ENCODE measurements at regions not wholly inside any gene's neighbourhood (a gene's known extent, or its start where the extent isn't known, plus 50 kb on each side); places are given as distances from the start of the nearest gene placed in this dataset.

DNA sequence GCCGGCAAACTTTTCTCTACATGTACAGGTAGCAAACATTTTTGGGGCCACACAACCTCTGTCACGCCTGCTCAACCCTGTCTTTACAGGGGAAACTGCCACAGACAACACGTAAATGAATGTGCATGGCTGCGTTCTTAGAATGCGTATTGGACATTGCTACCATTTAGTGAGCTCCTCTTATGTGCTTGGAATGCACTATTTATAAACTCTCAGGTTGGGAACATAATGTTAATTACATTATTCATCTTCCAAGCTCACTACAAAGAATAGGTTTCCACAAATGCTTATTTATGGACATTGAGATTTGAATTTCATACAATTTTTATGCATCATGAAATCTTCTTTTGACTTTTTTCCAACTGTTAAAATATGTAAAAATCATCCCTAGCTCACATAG is 92.0 kb upstream of the RPS6KA2 start:
- Histone ChIP-seq H3K79me2 (ENCODE audit: insufficient read depth) (no peaks in the 10 kb centered on the region), H3K27me3 (replicated peaks; ENCODE audit: insufficient read depth) (peaks cover 17% of the 10 kb centered on the region; the same call in 1 of the 2 replicates), H4K20me1 (ENCODE audit: insufficient read depth) (no peaks in the 10 kb centered on the region), H3K4me2 (ENCODE audit: unreplicated experiment) (no peak overlapping the region), H3K4me3 (no peak overlapping the region), H3K9me2 (ENCODE audit: insufficient read depth) (no peaks in the 10 kb centered on the region), H3K27ac (no peak overlapping the region), H3F3A (ENCODE audit: insufficient read depth) (no peaks in the 10 kb centered on the region), H3K36me3 (ENCODE audit: low read depth) (no peaks in the 10 kb centered on the region), H2AFZ (no peak overlapping the region), H3K9me3 (ENCODE audit: low read depth) (no peaks in the 10 kb centered on the region), H3K4me1 (ENCODE audit: insufficient read depth) (no peaks in the 10 kb centered on the region), H3K9ac (no peak overlapping the region)
- no peak for DNase-seq
- in situ Hi-C loops (cut with MboI) = no loop called here
- WGBS, 2 experiments (ENCODE audit: low coverage in 1 of 2, low lambda C conversion rate in 2 of 2, missing lambda C conversion rate in 2 of 2) = 82 to 83% methylated on average over 5 of the region's 5 CpGs
- TF ChIP-seq EZH2 (IDR thresholded peaks at IDR 0.05; ENCODE audit: insufficient read depth, poor library complexity, severe bottlenecking) (no peak), EZH2phosphoT487 (IDR thresholded peaks at IDR 0.05; ENCODE audit: insufficient read depth, low read depth) (no peak)

DNA sequence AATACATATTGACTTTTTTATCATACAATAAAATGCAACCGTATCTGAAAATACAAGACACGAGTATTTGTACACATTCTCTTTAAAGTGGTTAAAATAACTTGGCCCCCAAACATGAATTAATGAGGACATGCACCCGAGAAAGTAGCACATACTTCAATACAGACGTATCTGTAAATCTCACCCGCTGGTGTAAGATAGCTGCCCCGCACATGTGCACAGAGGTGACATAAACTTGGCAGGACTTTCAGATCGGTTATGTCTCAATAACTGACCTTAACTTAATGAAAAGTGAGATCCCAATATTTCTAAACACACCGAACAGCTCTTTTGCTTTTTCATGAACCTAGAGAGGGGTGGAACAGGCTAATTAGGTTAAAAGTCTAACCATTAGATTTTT is 91.5 kb upstream of the RPS6KA2 start:
- no peak overlapping the region for H3K4me2 ChIP-seq (ENCODE audit: unreplicated experiment)
- 59 to 62% methylated on average over 8 of the region's 8 CpGs for WGBS, 2 experiments (ENCODE audit: low coverage in 1 of 2, low lambda C conversion rate in 2 of 2, missing lambda C conversion rate in 2 of 2)
- no peaks in the 10 kb centered on the region for H3K36me3 ChIP-seq (ENCODE audit: low read depth)
- H3K9ac ChIP-seq = no peak overlapping the region
- H3K4me1 ChIP-seq (ENCODE audit: insufficient read depth) = no peaks in the 10 kb centered on the region
- no peaks in the 10 kb centered on the region for H3K79me2 ChIP-seq (ENCODE audit: insufficient read depth)
- H3K27me3 ChIP-seq (replicated peaks; ENCODE audit: insufficient read depth) = peaks cover 17% of the 10 kb centered on the region; the same call in 1 of the 2 replicates
- H3K4me3 ChIP-seq = no peak overlapping the region
- H3K9me3 ChIP-seq (ENCODE audit: low read depth) = no peaks in the 10 kb centered on the region
- in situ Hi-C loops (cut with MboI) = no loop called here
- H3K9me2 ChIP-seq (ENCODE audit: insufficient read depth) = no peaks in the 10 kb centered on the region
- H2AFZ ChIP-seq = no peak overlapping the region
- H3K27ac ChIP-seq = no peak overlapping the region
- TF ChIP-seq EZH2 (IDR thresholded peaks at IDR 0.05; ENCODE audit: insufficient read depth, poor library complexity, severe bottlenecking) = no peak
- no peak for TF ChIP-seq EZH2phosphoT487 (IDR thresholded peaks at IDR 0.05; ENCODE audit: insufficient read depth, low read depth)
- no peak for DNase-seq
- H3F3A ChIP-seq (ENCODE audit: insufficient read depth) = no peaks in the 10 kb centered on the region
- H4K20me1 ChIP-seq (ENCODE audit: insufficient read depth) = no peaks in the 10 kb centered on the region

DNA sequence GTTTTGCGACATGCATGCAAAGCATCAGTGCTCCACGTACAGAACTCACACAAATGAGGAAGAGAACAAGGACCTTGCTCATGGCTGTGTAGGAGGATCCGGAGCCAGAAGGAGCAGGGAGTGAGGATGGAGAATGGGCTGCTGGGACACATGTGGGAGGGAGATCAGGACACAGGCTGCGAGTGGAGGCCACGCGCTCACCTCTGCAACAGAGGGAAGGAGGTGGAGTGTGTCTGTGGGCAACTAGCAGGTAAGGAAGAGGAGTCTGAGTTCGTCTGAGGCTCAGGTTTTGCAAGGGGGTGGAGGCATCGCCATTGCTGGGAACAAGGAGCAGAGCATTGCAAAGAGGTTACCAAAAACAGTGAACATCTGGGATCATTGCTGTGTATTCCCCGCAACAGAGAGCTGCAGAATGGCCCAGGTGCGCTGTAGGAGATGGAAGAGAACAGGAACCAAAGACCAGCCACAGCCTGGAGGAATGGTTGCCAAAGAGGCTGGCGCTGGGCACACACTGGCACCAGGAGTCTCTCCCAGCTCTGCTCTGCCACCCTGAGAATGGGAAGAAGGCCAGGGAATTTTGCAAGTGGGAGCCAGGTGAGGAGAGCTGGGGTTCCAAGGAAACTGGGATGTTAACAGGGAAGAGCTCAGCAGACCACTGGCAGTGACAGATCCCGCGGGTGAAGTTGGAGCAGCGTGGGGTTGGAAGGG is 90.0 kb upstream of the RPS6KA2 start:
- peaks cover 17% of the 10 kb centered on the region; the same call in 1 of the 2 replicates for H3K27me3 ChIP-seq (replicated peaks; ENCODE audit: insufficient read depth)
- no peaks in the 10 kb centered on the region for H3K4me1 ChIP-seq (ENCODE audit: insufficient read depth)
- in situ Hi-C loops (cut with MboI) = no loop called here
- 66 to 69% methylated on average over 14 of the region's 14 CpGs for WGBS, 2 experiments (ENCODE audit: low coverage in 1 of 2, low lambda C conversion rate in 2 of 2, missing lambda C conversion rate in 2 of 2)
- no peaks in the 10 kb centered on the region for H3K9me2 ChIP-seq (ENCODE audit: insufficient read depth)
- no peak overlapping the region for H3K4me2 ChIP-seq (ENCODE audit: unreplicated experiment)
- no peak overlapping the region for H3K27ac ChIP-seq
- H4K20me1 ChIP-seq (ENCODE audit: insufficient read depth) = no peaks in the 10 kb centered on the region
- no peak overlapping the region for H3K9ac ChIP-seq
- H3K36me3 ChIP-seq (ENCODE audit: low read depth) = no peaks in the 10 kb centered on the region
- TF ChIP-seq EZH2 (IDR thresholded peaks at IDR 0.05; ENCODE audit: insufficient read depth, poor library complexity, severe bottlenecking) (no peak), EZH2phosphoT487 (IDR thresholded peaks at IDR 0.05; ENCODE audit: insufficient read depth, low read depth) (no peak)
- no peaks in the 10 kb centered on the region for H3K79me2 ChIP-seq (ENCODE audit: insufficient read depth)
- H3K9me3 ChIP-seq (ENCODE audit: low read depth) = no peaks in the 10 kb centered on the region
- no peak overlapping the region for H2AFZ ChIP-seq
- H3K4me3 ChIP-seq = no peak overlapping the region
- H3F3A ChIP-seq (ENCODE audit: insufficient read depth) = no peaks in the 10 kb centered on the region
- no peak for DNase-seq

DNA sequence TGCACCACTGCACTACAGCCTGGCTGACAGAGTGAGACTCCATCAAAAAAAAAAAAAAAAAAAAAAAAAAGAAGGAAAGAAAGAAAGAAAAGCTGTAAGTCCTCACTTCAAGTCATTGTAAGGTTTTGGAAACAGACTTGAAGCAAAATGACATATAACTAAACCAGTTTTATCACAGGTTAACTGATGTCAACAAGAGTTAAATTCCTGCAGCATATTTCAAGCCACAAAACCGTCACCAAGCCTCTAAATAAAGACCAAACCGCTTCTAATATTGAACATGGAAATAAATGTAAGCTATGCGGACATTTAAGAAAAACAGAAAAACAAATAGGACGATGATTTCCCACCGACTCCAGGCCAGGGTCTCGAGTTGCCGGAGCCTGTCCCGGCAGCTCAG is 88.9 kb upstream of the RPS6KA2 start:
- in situ Hi-C loops (cut with MboI) = no loop called here

More for the DNA sequence above, 88.9 kb upstream of the RPS6KA2 start:
- Histone ChIP-seq H3K27me3 (replicated peaks; ENCODE audit: insufficient read depth) (peaks cover 14% of the 10 kb centered on the region; the same call in 1 of the 2 replicates), H3K9me2 (ENCODE audit: insufficient read depth) (no peaks in the 10 kb centered on the region), H3K4me2 (ENCODE audit: unreplicated experiment) (no peak overlapping the region), H3K9ac (no peak overlapping the region), H3K9me3 (ENCODE audit: low read depth) (no peaks in the 10 kb centered on the region), H3K79me2 (ENCODE audit: insufficient read depth) (no peaks in the 10 kb centered on the region), H3F3A (ENCODE audit: insufficient read depth) (no peaks in the 10 kb centered on the region), H4K20me1 (ENCODE audit: insufficient read depth) (no peaks in the 10 kb centered on the region), H3K4me3 (no peak overlapping the region), H3K27ac (no peak overlapping the region), H3K36me3 (ENCODE audit: low read depth) (no peaks in the 10 kb centered on the region), H3K4me1 (ENCODE audit: insufficient read depth) (no peaks in the 10 kb centered on the region), H2AFZ (no peak overlapping the region)
- WGBS, 2 experiments (ENCODE audit: low coverage in 1 of 2, low lambda C conversion rate in 2 of 2, missing lambda C conversion rate in 2 of 2) = 59 to 61% methylated on average over 8 of the region's 8 CpGs
- no peak for DNase-seq
- TF ChIP-seq EZH2 (IDR thresholded peaks at IDR 0.05; ENCODE audit: insufficient read depth, poor library complexity, severe bottlenecking) (no peak), EZH2phosphoT487 (IDR thresholded peaks at IDR 0.05; ENCODE audit: insufficient read depth, low read depth) (no peak)
